ENCODE measurements at regions not wholly inside any gene's neighbourhood (a gene's known extent, or its start where the extent isn't known, plus 50 kb on each side); places are given as distances from the start of the nearest gene placed in this dataset.
"Not testable (repeated sequence)": the region's sequence is repeated elsewhere in the genome, so short reads cannot be mapped to it uniquely, and the experiment has no call there.

DNA sequence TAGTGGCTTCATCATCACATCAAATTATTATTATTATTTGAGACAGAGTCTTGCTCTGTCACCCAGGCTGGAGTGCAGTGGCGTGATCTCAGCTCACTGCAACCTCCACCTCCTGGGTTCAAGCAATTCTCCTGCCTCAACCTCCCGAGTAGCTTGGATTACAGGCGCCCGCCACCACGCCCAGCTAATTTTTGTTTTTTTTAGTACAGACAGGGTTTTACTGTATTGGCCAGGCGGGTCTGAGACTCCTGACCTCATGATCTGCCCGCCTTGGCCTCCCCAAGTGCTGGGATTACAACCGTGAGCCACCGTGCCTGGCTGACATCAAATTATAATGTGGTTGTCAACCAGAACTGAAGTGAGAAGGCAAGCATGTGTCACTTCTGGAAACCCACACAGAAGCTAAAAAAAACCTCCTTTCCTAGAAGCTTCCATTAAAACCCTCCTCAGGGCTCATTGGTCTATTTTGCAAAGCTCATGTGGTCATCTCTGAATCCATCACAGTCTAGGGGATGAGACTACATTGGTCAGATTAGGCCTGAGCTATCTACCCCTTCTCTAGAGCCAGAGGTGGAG, 75.8 kb upstream of the CARD11 start:
- TF ChIP-seq, protein P1, sequence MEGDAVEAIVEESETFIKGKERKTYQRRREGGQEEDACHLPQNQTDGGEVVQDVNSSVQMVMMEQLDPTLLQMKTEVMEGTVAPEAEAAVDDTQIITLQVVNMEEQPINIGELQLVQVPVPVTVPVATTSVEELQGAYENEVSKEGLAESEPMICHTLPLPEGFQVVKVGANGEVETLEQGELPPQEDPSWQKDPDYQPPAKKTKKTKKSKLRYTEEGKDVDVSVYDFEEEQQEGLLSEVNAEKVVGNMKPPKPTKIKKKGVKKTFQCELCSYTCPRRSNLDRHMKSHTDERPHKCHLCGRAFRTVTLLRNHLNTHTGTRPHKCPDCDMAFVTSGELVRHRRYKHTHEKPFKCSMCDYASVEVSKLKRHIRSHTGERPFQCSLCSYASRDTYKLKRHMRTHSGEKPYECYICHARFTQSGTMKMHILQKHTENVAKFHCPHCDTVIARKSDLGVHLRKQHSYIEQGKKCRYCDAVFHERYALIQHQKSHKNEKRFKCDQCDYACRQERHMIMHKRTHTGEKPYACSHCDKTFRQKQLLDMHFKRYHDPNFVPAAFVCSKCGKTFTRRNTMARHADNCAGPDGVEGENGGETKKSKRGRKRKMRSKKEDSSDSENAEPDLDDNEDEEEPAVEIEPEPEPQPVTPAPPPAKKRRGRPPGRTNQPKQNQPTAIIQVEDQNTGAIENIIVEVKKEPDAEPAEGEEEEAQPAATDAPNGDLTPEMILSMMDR (IDR thresholded peaks at IDR 0.05): not testable (repeated sequence)
- TF ChIP-seq POLR2AphosphoS5, POLR2A (IDR thresholded peaks at IDR 0.05): not testable (repeated sequence)

All from gastroesophageal sphincter (tissue), 3 donors.